ENCODE measurements at regions not wholly inside any gene's neighbourhood (a gene's known extent, or its start where the extent isn't known, plus 50 kb on each side); places are given as distances from the start of the nearest gene placed in this dataset.
A peak's percentile ranks its signal among the peaks of the same experiment; 100 is the strongest.

DNA sequence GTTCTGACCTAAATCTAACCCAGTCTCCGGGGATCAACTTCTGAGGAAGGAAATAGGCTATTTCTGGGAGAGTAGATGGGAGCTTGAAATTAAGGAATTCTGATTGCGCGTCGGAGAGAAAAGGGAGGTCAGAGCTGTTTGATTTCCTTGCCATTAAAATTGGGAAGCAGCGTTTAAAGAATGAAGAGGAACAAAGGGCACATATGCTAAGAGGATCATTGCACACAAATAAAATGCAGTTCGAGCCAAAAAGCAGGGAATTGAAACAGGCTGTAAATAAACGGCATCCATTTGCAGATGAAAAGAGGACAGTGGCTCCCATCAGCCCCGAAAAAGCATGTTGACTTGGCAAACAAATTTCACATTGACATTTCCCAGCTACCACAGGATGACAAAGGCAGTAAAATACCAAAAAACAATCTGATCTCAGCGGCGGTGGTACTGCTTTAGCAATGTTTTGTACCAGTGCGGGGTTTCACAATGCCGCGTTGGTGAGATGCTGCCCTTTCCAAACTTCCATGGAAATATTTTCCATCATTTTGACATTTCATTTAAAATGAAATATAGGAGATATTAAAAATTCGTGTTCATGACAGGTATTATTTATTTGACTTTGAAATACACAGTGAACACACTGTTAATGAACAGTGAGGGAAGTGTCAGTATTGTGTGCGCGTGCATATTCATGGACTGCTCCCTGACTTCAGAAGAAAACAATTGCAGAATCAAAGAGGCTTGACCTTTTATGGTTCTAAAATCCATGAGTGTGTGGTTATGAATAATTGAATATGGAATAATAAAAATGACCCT, 108.8 kb downstream of the SQOR start:
- DNase-seq (ENCODE audit: low read depth in 2 of 2), result no peak

DNA sequence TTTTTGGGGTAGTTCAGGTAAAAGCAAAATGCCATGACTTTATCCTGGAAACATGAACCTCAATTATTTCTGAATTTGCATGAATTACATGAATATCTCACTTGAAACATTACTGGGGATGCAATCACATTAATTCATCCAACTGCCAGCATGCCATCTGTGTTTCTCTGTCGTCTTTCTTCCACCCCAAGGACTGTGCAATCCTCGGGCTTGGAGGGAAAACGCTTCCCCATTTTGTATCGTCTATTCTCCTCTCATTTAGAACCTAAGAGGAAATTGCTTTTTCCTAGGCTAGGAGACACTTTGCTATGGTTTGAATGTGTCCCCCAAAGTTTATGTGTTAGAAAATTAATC, 109.4 kb downstream of the SQOR start:
- no peak for DNase-seq (ENCODE audit: low read depth in 2 of 2)

DNA sequence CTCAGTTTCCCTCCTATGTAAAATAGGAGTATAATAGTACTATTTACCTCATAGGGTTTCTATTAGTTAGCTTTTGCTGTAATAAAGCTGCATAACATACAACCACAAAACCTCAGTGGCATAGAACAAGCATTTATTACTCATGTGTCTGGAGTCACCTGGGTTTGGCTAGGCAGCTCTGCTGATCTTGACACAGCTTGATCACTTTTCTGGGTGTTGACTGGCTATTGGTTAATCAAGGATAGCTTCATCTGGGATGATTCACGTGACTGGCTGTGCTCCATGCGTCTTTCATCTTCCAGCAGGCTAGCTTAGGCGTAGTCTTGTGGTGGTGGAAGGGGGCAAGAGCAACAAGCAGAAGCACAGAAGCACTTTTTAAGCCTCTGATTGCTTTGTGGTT, 112.6 kb downstream of the SQOR start:
- no peak for DNase-seq (ENCODE audit: low read depth in 2 of 2)

DNA sequence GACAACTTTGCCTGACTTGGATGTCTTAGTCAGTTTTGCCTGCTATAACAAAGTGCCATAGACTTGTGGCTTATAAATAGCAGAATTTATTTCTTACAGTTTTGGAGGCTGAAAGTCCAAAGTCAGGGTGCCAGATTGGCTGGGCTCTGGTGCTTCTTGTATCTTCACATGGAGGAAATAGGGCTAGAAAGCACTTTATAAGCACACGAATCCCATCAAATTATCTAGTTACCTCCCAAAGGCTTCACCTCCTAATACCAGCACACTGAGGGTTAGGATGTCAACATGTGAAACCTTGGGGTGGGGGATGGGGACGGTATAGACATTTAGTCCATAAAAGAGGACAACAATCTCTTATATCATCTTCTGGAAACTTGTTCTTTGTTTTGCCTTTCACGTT, 116.8 kb downstream of the SQOR start:
- no peak for DNase-seq (ENCODE audit: low read depth in 2 of 2)

DNA sequence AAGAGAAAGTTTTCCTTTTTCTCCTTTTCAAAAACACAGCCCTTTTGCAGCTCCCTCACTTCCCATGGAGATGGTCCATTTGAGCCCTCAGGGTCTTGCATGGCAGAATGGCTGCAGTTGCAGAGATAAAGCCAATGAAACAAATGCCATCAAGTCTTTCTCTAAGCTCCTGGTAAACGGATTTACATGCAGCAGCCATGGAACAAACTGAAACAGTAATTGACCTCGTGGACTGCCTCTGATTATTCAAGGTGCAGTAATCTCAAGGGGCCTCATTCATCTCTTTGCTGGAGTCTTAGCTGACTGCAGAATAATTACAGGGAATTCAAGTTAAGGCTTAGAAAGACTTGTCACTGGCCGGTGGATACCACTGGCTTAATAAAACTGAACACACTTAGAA, 125.1 kb downstream of the SQOR start:
- DNase-seq (ENCODE audit: low read depth in 2 of 2), result no peak

DNA sequence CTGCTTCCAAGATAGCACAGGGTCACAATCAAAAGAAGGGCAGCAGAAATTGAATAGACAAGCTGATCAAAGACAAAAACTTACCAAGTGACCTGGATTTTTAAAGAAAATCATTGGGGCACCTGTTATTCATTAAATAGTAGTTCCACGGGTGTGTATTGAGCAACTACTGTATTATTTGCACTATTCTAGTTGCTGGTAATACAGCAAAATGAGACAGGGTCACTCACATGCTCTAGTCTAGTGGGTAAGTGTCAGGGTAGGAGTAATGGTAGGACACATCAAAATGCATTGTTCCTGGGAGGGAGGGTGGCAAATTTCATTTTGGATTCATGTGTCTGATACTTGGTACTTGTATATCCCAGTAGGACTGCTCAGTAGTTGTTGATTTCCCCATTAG, 127.9 kb downstream of the SQOR start:
- no peak for DNase-seq (ENCODE audit: low read depth in 2 of 2)

DNA sequence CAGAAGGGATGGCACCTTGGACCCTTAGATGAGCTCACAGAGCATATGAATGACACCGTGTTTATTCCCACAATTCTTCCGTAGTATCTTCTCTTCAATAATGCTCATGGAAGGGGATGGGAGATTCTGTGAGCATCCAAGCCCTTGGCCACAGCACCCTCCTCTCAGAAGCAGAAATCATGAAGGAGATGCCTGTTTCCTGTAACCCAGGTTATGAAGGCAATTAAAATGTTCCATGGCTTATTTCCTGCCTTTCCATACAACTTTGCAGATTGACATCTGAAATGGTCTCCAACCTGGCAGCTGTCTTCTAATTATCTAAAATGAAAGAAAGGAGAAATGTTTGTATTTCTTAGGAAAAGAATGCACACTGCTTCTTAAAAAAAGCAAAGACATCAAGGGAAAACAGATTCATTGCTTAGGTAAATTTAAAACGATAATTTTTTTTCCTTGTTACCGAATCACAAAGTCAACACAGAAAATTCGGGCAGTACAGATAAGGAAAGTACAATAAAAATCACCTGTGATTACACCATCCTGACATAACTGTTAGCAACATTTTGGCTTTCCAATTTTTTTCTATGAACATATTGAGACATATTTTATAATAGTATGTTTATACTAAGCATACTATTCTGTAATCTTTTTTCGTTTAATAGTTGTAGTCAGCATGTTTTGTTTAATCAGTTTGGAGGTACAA, 128.5 kb downstream of the SQOR start:
- DNase-seq (ENCODE audit: low read depth in 2 of 2), result no peak

DNA sequence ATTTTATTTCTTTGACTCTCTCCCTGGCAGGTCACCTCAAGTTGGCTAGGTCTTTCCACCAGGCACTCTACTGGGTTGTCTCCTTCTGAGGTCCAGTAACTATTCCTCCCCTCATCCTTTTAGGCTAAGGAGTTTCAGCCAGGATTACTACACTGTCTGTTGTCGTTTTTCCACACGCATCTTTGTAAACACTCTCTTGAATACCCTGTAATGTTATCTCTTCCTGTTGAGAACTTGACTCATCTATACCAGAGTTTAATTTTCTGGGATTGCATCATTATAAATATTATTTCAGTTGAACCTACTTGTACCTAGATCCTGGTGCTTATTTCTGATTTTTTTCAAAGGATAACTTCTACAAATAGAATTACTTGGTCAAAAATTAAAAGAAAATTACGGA, 138.3 kb downstream of the SQOR start:
- no peak for DNase-seq (ENCODE audit: low read depth in 2 of 2)

DNA sequence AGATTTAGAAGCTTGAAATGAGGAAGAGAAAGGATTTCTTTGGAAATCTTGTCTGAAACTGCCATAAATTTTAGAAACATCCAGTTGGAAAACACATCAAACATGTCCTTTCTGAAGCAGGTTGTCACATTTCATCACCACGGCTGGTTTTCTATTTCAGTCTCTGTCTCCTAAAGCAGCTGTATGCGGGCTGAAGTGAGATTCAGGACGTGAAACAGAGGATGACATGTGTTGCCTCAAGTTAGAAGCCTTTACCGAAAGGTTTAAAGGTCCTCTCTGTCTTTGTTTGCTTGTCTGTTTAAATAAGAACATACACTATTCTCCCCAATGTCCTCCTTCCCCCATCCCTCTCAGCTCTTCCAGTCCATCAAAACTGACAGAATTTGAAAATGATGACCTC, 141.9 kb downstream of the SQOR start:
- DNase-seq (ENCODE audit: low read depth in 2 of 2), result no peak

DNA sequence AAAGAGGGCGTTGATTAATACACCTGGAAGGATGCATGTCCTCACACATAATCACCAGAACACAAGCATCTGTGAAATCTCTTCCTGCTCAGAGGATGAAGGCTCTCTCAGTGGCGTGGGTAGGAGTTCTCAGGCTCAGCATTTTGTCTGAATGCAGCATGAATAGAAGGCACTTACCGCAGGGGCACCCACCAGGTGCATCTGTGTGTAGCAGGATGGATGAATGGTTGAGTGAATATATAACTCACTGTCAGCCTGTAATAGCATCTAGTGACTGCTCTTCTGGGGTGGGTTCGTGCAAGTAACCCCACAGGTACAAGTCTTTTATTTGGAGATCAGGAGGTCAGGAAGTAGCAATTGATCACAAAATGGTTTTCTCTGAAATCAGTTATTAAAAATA, 143.0 kb downstream of the SQOR start:
- DNase-seq (ENCODE audit: low read depth in 2 of 2), result no peak

DNA sequence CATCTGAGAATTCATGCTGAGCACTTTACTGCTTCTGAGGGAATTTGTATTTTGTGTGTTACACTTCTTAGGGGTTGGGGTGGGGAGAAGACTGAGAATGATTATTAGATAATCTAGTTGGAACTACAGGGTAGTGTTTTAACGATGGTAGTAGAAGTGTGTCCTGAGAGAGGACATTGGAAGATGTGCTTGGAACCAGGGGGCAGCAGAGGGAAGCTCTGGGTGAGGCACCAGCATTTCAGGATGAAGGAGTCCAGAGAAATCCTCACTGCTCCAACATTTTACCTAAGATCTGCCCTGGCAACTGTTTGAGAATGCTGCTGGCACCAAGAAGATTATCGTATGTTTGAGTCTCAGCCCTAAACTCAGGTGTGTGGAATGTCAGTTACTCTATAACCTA, 145.5 kb downstream of the SQOR start:
- no peak for DNase-seq (ENCODE audit: low read depth in 2 of 2)

DNA sequence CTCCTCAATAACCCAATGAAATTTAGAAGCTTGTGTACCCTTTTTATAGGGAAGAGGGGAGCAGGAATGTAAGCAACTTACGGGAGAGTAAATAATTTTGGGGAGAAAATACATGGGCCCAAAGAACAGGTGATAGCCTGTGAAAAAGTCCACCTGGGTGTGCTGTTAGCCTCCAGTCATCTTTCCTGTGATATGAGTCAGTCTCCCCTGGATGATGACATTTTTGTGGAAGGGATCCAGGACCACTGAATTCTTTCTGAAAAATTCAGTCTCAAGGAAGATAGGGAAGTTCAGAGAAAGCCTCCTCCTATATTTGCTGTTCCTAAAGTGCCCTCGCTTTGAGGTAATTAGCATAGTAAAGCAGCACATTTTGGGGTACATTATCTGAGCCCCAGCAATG, 149.8 kb downstream of the SQOR start:
- no peak for DNase-seq (ENCODE audit: low read depth in 2 of 2)

DNA sequence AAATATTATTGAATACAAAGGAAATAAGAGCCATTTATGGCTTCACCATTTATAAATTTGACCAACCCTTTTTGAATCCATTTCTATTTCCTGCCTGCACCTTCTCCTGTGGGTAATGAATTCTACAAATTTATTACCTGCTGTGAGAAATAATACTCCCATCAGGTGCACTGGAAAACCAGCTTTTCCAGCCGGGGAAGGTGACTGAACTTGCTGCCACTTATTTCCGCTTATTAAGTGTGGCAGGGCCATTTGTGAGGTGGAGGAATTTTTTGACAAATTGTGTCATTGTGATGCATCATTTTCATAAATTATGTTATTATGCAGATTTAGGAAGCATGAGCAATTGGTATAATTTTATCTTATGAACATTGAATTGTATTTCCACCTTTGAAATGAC, 151.1 kb downstream of the SQOR start:
- DNase-seq (ENCODE audit: low read depth in 2 of 2), result no peak

DNA sequence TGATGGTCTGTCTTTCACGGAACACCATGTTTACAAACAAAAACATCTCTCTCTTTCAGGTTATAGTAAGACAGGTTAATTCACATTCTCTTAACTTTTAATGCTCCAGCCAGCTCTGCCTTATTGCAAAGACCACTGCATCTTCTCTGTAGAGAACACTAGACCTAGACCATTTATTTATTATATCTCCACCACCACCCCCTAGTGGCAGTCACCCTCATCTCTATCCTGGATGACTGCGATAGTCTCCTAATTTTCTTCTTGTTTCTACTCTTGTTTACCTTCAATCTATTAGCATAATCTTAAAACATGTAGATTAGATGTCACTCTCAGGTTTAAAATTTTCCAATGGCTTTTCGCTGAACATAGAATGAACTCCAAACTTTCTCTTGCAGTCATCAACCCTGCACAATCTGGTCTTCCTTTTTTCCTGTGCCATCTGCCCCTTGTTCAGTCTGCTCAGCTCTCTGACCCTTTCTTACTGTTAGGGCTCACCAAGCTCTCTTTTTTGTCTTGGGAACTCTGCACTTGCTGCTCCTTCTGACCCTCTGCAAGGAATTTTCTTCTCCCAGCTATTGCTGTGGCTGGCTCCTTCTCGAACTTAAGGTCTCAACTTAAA, 155.6 kb downstream of the SQOR start:
- DNase-seq (ENCODE audit: low read depth in 2 of 2), result peak in 1 of 2 donors; percentile 1

DNA sequence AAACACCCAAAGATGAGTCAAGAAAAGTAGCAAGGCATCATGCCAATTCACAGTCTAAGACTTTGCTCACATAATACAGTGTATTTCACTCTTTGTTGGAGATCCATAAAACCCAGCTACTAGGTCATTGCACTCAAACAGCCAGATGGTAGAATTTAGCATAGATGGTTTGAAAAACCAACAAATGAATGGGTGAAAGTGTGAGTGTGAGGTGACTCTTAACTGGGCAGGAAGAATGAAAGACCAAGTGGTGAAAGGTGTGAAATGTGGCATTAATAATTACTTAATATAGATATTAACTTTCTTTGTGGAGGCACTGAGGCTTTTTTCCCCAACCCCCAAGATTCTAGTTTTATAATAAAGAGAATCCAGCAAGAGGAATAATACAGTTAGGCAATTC, 159.5 kb downstream of the SQOR start:
- no peak for DNase-seq (ENCODE audit: low read depth in 2 of 2)

DNA sequence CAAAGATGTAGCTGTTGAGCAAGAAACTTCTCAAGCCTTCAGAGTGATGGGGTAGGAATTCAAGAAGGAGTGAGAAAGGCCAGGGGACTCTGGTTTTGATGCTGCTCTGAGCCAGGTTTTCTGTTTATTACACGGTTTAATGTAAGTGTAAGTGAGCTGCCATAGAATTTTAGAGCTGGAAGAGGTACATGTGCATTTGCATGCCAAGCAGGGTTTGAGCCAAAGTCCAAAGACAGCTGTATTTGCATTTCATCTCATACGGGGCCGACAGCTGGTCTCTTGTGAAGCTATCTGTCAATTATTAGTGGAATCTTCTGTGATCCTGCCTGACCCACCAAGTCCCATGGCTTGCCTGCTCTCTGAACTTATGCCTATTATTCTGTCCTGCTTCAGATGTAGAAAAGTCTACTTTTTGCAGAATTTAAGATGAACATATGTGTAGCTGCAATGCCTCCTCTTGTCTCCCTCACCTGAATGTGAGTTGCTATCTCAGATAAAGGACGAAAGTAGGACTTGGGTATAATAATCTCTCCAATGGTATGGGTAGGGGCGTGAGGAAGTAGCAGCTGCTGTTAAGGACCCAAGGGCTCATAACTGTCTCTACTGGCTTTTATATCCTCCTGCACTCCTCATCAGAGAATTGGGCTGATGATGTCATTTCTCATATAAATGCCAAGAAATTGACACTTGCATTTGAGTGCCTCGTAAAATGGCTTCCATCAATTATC, 160.0 kb downstream of the SQOR start:
- no peak for DNase-seq (ENCODE audit: low read depth in 2 of 2)

DNA sequence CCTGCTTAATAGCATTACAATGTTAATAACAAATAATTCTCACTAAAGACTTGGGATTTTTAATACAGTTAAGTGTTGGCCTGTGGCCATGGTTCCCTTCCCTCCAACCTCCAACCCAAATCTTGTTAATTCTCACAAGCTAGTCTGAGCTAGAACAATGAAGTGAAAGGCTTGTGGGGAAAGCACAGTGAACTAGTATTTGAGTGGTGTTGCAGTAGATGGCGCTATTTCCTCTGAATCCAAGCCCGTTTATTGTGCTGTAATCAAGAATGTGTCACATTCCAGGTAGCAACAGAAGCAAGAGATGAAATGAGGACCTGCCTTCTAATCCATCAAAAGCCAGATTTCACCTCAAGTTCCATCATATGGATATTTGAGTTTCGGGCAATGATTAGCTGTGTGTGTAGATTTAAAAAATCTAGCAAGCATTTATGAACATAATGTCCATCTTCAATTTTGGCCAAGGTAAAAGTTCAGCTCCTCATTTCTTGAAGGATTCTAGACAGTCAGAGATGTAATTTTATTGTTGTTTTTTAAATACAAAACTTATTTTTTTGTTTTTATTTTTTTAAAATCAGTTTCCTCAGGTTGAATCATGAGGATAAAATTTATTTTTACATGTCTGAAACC, 160.7 kb downstream of the SQOR start:
- no peak for DNase-seq (ENCODE audit: low read depth in 2 of 2)

DNA sequence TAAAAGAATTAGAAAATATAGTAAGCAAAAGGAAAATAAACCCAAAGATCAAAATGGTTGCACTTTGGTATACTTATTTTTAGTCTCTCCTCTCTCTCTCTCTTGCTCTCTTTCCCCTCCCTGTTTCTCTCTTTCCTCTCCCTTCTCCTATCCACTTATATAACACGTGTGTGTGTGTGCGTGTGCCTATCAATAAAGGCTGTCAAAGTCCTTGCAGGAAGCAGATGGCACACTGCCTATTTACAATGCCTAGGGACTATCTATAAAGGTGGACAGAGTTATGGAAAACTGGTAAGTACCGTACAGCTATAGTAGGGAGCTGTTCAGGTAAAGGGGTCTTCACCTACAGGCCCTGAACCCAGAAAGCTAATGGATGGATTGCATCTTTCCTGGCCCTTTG, 161.6 kb downstream of the SQOR start:
- DNase-seq (ENCODE audit: low read depth in 2 of 2), result no peak

DNA sequence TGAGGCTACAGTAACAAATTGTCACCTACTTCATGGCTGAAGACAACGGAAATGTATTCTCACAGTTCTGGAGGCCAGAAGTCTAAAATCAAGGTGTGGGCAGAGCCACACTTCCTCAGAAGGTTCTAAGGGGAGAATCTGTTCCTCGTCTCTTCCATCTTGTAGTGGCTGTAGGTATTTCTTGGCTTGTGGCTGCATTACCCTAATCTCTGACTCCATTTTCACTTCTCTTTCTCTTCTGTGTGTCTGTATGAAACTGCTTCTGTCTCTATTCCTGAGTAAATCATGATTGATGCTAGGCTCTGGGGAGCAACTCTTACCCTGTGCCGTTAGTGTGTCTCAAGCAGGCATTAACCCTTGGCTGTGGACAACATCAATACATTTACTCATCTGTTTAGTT, 164.7 kb downstream of the SQOR start:
- no peak for DNase-seq (ENCODE audit: low read depth in 2 of 2)

DNA sequence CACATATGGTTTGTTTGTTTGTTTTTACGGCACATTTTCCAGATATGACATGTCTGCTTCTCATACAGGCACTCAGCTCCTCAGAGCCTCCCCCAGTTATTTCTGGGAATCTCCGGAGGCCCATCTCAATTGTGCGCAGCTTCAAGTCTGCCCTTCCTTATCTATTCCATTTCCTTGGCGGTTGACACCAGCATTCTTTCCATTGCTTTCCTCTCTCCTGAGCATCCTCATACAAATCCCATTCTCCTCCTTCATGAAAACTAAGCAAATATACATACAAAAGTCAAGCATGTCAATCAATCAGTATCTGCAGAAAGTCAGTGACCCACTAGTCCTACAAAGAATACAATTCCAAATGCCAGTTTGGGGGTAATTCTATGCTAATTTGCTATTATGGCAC, 166.7 kb downstream of the SQOR start:
- no peak for DNase-seq (ENCODE audit: low read depth in 2 of 2)

DNA sequence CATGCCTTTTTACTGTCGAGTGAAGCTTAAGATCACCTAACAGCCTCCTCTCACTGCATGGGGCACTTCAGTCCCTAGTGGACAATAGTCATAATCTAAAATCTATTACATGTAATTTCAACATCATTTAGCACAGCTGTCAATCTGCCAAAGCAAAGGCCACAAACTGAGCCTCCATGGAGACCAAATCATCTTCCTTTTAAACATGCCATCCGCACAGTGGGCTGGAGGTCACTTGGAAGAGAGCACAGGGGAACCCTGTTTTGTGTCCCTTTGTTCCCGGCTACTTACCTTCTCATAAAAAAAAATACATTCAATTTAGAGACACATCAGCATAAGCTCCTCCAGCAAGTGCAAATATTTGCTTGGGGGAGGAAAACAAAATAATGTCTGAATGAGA, 167.3 kb downstream of the SQOR start:
- DNase-seq (ENCODE audit: low read depth in 2 of 2), result no peak

DNA sequence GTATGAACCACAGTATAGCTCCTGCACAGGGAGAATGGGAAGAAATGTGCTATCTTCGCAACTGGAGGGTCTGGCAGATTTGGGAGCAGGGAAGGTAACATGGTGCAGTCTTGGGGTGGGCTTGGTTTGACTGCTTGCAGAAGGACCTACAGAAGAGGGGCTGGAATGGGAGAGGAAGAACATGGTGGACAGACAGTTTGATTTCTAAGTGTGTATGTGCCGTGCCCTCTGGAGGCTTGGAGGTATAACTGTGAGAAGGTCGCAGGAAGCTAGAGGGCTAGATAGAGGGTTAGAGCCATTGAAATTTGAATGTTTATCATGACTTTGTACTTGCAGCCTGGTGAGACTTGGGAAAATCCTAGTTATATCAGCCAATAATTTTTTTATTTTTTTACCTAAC, 169.2 kb downstream of the SQOR start:
- no peak for DNase-seq (ENCODE audit: low read depth in 2 of 2)
